CD4-positive, alpha-beta T cell treated with Interleukin-2 at 100 ng/mL for 4 hours (primary cell): ENCODE measurements at regions not wholly inside any gene's neighbourhood (a gene's known extent, or its start where the extent isn't known, plus 50 kb on each side); places are given as distances from the start of the nearest gene placed in this dataset.

Experiments
- DNase-seq: peaks from one replicate; pipeline ENCODE4 v3.0.0-alpha.2; 2020; ENCODE audit warnings: low spot score

DNA sequence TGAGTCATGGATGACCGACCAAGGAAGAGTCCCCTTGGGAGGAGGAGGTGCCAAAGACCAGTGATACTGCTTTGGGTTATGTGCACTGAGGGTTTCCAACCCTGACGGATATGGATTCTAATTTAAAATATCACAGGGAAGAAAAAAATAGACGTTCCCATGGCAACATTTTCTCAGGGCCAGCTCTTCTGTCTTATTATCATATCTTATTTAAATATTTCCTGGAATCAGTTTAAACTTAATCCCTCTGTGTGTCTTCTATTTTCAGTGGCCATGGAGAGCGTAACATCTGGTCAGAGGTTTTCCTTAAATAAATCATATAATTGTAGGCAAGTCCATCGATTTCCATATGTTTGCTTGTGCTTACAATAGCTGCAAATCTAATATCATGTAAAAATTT, 205.4 kb upstream of the FMN2 start:
- DNase-seq, result no peak

GRCh38 chr1:239888639-239889038, 203.0 kb upstream of the FMN2 start:
- DNase-seq, result no peak

GRCh38 chr1:239891621-239892358, 199.9 kb upstream of the FMN2 start:
- DNase-seq, result no peak

GRCh38 chr1:239892602-239893001, 199.1 kb upstream of the FMN2 start:
- no peak for DNase-seq

GRCh38 chr1:239893127-239893731, 198.5 kb upstream of the FMN2 start:
- no peak for DNase-seq

- no peak for DNase-seq
These were observed 195.1 kb upstream of the FMN2 start for GRCh38 chr1:239896569-239896968.

DNA sequence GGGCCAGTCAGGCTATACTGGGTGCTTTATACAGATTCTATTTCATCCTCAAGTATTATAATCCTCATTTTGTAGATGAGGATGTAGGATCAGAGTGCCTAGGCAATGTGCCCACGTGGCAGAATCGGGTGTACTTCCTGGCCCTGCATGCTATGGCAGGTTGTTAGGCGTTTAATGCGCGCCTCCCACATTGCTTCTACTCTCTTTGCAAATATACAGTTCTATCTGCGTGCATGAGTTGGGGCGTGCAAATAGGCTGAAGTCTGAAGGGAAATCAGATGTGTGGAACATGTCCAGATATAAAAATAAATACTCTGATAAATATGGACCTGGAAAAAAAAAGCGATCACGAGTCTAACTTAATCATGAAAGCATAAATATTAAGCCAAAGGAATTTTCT, 194.7 kb upstream of the FMN2 start:
- DNase-seq, result no peak

- DNase-seq, result no peak
These were observed 194.2 kb upstream of the FMN2 start for GRCh38 chr1:239897458-239897857.

GRCh38 chr1:239898062-239898730, 193.5 kb upstream of the FMN2 start:
- DNase-seq, result peak; percentile 78

GRCh38 chr1:239899747-239900146, 191.9 kb upstream of the FMN2 start:
- no peak for DNase-seq

GRCh38 chr1:239906394-239906793, 185.3 kb upstream of the FMN2 start:
- no peak for DNase-seq

DNA sequence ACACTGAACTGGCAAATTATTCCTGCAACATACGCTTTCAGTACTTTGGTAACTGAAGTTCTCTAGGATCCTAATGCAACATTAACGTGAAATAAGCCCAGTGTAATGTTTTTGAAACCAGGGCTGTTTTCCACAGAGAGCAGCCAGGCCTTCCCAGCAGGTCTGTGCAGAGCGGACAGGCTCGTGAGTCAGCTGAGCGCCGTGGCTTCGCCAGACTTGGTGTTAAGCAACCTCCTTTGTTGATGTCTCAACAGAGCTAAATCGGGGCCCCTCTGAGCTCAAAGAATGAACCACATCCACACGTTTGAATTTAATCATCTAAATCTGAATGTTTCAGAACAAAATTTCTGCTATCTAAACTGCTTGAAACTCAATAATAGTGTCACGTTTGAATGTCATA, 181.8 kb upstream of the FMN2 start:
- DNase-seq, result no peak

- DNase-seq, result no peak
These were observed 179.2 kb upstream of the FMN2 start for GRCh38 chr1:239912471-239912870.

DNA sequence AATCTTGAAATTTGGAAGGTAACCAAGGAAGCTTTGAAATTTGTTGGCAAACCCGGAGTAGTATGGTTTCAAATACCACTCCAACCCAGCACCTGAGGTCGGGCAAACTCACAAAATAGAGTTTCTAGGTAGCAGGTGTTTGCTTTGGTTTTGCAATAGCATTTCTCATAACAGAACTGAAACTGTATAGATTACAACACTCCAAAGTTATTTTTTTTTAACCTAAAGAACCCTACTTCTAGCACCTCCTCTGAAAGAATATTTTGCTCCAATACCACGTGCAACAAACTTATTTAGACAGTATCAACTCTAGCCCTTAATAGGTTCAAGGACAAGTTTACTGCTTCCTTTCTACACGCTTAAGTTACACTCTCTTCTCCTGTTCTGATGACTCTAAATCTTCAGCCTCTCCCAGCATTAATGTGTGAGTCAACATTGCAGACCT, 178.5 kb upstream of the FMN2 start:
- DNase-seq, result no peak

DNA sequence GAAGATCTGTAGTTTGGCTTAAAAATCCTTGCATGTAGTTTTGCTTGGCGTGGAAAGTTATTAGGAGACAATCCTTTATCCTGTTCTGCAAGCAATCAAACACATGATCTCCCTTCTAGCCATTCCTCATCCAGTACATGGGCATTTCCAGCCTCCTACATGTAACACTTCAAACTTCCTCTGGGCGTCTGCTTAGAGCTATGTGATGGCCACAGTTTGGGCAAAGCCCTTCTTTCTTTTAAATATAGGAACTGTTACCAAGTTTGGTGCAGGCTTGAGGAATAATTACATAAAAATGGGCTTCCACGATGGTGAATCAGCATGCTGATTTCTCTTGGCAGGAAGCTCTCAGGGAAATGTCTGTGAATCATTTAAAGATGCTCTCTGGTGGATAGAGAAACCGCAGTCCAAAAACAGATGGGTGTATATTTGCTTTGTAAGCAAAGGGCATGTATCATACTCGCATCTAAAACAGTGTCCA, 176.9 kb upstream of the FMN2 start:
- DNase-seq, result no peak

GRCh38 chr1:239918634-239919033, 173.0 kb upstream of the FMN2 start:
- DNase-seq, result no peak

DNA sequence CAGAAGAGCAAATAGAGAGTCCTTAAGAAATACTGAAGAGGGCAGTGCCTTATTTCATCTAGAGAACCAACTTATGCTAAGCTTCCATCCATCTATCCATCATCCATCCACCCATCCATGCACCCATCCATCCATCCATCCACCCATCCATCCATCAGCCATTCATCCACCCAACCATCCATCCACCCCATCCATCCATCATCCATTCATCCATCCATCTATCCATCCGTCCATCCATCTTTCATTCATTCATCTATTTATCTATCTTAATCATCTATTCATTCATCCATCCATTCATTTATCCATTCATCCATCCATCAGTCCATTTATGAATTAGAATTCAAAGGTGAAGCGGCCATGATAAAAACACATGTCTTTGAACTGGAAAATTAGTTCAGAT, 171.5 kb upstream of the FMN2 start:
- DNase-seq, result no peak

DNA sequence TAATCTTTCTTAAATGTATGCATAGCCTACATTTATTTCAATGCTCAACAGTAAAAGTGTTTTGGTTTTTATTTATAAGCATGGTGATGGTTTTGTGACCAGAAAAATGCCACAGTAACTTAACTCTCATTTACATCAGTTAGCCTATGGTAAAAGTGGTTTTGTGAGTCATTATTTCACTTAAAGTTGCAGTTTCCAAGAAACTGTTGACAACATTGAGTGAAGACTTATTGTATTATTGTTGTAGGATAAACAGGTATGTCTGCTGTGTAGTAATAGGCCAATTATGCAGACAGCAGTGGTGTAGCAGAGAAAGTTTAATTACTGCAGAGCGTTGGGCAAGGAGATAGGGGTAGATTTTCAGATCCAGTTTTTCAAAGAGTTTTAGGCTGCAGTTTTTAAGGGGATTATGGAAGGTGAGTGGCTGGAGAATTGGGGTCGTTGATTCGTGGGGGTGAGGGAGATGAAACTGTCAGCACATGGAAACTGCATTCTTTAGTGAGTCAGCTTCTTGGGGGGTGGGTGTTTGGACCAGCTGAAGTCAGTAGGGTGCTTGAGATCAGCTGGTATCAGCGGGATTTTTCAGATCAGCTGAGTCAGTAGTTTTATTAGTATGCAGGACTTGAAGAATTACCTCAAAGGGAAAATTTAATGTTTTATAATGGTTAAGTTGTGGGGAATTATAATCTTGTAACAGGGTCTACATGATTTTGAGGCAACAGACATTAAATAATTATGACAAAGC, 168.7 kb upstream of the FMN2 start:
- no peak for DNase-seq

- DNase-seq, result no peak
These were observed 166.8 kb upstream of the FMN2 start for GRCh38 chr1:239924741-239925350.

DNA sequence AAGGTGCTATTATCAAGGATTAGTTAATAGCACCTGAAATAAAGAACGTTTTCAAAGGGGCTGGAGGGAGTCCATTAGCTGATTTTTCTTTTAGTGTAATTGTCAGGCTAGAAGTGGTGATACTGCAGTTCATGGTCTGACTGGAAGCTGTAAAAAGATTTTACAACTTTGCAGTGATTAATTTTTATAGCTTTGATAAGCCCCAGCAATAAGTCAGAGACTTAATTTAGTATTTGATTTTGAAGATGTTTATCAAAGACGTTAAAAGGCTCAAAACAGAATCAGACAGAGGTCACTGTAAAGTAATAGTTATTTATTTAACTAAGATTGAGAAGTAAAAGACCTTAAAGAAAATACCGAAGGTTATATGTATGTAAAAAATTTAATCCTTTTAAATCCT, 165.5 kb upstream of the FMN2 start:
- no peak for DNase-seq

GRCh38 chr1:239929317-239929716, 162.4 kb upstream of the FMN2 start:
- DNase-seq, result no peak

- DNase-seq, result no peak
These were observed 160.9 kb upstream of the FMN2 start for GRCh38 chr1:239930686-239931262.
